ACC112 (cell line): ENCODE measurements at regions not wholly inside any gene's neighbourhood (a gene's known extent, or its start where the extent isn't known, plus 50 kb on each side); places are given as distances from the start of the nearest gene placed in this dataset.
"Not testable (repeated sequence)": the region's sequence is repeated elsewhere in the genome, so short reads cannot be mapped to it uniquely, and the experiment has no call there.

Experiments
- H2AFZ ChIP-seq: fragments of 200-600 bp; sonication (generic); one replicate; pipeline ENCODE4 v1.6.0; 2017; ENCODE audit warnings: antibody characterized with exemption, low read length; ENCODE audit not compliant: unreplicated experiment
- H3K27ac ChIP-seq: fragments of 200-600 bp; sonication (generic); 2 replicates; pipeline ENCODE4 v1.5.1; 2014; ENCODE audit warnings: low read depth, mild to moderate bottlenecking, antibody characterized with exemption, low read length, moderate library complexity
- H3K27me3 ChIP-seq: fragments of 200-600 bp; sonication (generic); 2 replicates; pipeline ENCODE4 v1.6.1; 2014; ENCODE audit warnings: mild to moderate bottlenecking, antibody characterized with exemption, low read length, moderate library complexity, mixed read lengths; ENCODE audit not compliant: insufficient read depth
- H3K36me3 ChIP-seq: fragments of 200-600 bp; sonication (generic); 2 replicates; pipeline ENCODE4 v1.6.1; 2016; ENCODE audit warnings: mild to moderate bottlenecking, antibody characterized with exemption, low read length, moderate library complexity, mixed read lengths; ENCODE audit not compliant: insufficient read depth
- H3K4me1 ChIP-seq: fragments of 200-600 bp; sonication (generic); one replicate; pipeline ENCODE4 v1.6.1; 2016; ENCODE audit warnings: low read length, mixed read lengths; ENCODE audit not compliant: insufficient read depth, unreplicated experiment, control insufficient read depth
- H3K4me3 ChIP-seq: fragments of 200-600 bp; sonication (generic); 2 replicates; pipeline ENCODE4 v1.5.1; 2014; ENCODE audit warnings: mild to moderate bottlenecking, low read depth, low read length
- H3K79me2 ChIP-seq: fragments of 200-600 bp; sonication (generic); one replicate; pipeline ENCODE4 v1.6.0; 2016; ENCODE audit warnings: low read length; ENCODE audit not compliant: control insufficient read depth, unreplicated experiment, insufficient read depth

DNA sequence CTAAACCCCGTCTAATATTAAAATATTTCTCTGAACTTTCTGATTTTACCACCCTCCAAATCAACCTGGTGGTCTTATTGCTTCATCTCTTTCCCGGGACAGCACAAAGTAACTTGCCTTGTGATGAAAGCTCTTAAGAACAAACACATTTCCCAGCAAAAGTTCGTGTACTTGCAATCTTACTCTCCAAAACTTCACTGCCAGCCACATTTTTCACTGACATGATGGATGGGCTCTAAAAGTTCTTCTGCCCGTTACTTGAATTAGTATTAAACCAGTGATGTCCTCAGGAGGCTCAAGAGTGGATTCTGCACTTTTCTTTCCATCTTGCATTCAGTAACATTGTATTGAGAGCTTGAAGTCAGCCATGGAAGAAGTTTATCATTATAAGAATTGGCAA, 731.6 kb upstream of the GJE1 start:
- Histone ChIP-seq H2AFZ (peak overlapping the region; percentile 93), H3K4me1 (peaks cover 9% of the 10 kb centered on the region), H3K4me3 (no peak overlapping the region), H3K36me3 (no peaks in the 10 kb centered on the region), H3K27me3 (no peaks in the 10 kb centered on the region), H3K27ac (peak overlapping the region; percentile 29; the same call in 1 of the 2 replicates), H3K79me2 (no peaks in the 10 kb centered on the region)

DNA sequence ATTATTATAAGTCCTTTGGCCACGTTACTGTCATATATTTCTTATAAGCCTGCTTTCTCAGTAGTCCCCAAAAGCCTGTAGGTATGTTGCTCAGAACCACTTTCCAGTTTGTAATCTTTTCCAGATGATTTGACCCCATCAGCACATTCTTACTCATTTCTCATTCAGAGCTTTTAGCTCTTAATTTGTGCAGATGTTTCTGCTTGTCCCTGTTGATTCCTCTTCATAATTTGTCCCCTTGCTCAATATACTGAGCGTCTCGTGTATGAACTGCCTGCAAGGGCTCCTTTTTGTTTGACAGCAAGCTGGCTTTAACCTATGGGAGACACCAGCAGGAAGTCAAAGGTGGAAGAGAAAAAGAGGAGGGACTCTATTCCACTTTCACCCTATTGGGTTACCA, 733.8 kb upstream of the GJE1 start:
- Histone ChIP-seq H2AFZ (no peak overlapping the region), H3K36me3 (no peaks in the 10 kb centered on the region)

DNA sequence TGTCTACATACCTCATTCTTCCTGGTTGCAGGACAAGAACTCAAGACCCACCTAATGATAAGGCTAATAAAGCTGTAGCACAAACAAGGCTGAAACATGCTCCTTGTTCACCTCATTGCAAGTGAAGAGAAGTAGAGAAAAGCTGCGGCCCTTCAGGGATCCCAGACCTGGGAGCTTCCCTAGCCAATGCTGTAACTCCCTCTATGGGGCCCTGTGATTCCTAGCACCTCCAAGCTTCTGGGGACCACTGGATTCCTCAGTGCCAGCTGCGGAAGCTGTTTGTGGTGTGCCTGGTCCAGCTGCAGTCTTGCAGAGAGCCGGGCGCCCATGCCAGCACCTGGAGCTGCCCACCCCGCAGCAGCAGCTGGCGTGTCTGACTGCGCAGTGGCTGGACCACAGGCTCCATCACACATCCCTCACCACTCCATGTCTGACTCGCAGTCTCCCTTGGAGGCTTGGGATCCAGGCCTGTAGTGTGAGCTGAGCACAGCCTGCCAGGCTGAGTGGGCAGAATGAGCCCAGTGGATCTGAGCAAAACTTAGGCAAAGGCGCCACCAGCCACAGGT, 737.2 kb upstream of the GJE1 start:
- Histone ChIP-seq H3K4me3 (no peak overlapping the region), H2AFZ (no peak overlapping the region), H3K36me3 (no peaks in the 10 kb centered on the region), H3K4me1 (no peaks in the 10 kb centered on the region), H3K79me2 (no peaks in the 10 kb centered on the region), H3K27me3 (no peaks in the 10 kb centered on the region), H3K27ac (no peak overlapping the region)

More for the DNA sequence above, 733.8 kb upstream of the GJE1 start:
- no peaks in the 10 kb centered on the region for H3K79me2 ChIP-seq
- no peak overlapping the region for H3K27ac ChIP-seq
- peaks cover 6% of the 10 kb centered on the region for H3K4me1 ChIP-seq
- H3K4me3 ChIP-seq = no peak overlapping the region
- no peaks in the 10 kb centered on the region for H3K27me3 ChIP-seq

DNA sequence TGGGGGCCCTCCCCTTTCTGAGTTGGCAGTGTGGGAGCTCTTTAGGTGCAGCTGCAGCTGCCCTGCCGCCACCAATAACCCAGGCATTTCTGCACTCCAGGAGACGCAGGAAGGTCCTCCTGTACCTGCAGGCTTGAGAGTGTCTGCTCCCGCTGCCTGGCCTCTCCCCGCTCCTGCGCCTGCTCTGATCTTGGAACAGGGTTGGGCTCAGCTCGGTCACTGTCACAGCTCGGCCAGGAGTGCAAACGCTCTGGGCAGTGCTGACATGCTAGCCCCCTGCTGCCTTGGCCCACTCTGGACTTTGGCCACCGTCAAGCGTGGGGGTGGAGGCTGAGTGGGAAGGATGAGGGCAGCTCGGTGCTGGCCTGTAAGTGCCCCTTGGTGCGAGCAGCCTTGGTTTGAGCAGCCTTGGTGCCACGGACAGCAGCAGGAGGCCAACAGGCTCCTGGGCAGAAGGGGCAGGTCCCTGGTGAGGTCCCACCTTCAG, 738.1 kb upstream of the GJE1 start:
- Histone ChIP-seq H3K27me3 (no peaks in the 10 kb centered on the region), H2AFZ (no peak overlapping the region), H3K4me3 (no peak overlapping the region), H3K79me2 (no peaks in the 10 kb centered on the region), H3K27ac (no peak overlapping the region), H3K36me3 (no peaks in the 10 kb centered on the region), H3K4me1 (no peaks in the 10 kb centered on the region)

DNA sequence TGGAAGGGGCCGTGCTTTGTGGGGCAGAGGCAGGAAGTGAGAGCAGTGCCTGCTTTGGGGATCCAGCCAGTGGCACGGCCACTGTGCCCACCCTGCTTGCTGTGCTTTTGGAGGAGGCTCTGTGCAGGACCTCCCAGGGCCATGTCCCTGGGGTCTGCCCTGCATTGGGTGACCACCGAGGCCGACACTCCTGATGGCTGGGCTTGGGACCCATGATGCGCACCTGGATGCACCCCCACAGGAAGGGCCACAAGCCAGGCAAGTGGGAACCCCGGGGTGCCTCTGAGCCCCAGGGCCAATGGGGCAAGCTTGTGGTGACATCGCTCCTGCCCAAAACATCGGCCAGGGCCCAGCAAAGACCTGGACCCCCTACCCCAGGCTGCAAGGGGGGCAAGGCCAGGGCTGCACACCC, 738.6 kb upstream of the GJE1 start:
- H2AFZ ChIP-seq = no peak overlapping the region
- no peak overlapping the region for H3K27ac ChIP-seq
- no peaks in the 10 kb centered on the region for H3K4me1 ChIP-seq
- no peaks in the 10 kb centered on the region for H3K36me3 ChIP-seq
- no peaks in the 10 kb centered on the region for H3K27me3 ChIP-seq
- no peaks in the 10 kb centered on the region for H3K79me2 ChIP-seq
- no peak overlapping the region for H3K4me3 ChIP-seq

DNA sequence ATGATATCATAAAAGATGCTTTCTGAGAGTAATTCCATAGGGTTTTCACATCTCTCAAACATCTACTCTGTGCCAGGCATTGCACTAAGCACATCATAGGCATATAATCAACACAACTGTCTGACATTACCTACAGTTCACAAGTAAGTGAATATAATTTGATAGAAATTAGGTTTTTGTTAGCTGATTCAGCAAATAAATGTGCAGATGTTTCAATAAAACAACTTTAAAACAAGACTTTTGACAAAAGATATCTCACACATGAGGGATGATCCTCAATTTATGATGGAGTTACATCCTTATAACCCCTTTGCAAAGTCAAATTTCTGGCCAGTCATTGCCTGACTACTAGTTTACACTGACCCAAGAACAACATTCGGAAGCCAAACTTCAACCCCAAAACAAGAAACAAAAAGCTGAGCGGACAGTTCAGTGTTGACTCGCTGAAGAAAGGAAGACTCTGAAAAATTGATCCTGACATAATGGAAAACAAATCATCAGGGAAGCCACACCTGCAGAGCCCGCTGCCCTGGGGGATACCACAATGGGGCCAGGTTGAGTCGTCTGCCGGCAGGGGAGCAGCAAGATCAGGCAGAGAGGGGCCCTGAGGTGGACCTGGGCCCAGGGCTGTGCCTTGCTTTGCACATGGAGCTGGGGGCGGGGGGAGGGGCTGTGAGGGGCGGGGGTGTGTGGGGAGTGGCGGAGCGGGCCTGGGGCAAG, 739.2 kb upstream of the GJE1 start:
- no peaks in the 10 kb centered on the region for H3K36me3 ChIP-seq
- H3K27me3 ChIP-seq = no peaks in the 10 kb centered on the region
- no peaks in the 10 kb centered on the region for H3K4me1 ChIP-seq
- H3K27ac ChIP-seq = no peak overlapping the region
- no peak overlapping the region for H3K4me3 ChIP-seq
- no peaks in the 10 kb centered on the region for H3K79me2 ChIP-seq
- no peak overlapping the region for H2AFZ ChIP-seq

GRCh38 chr6:141391135-141391534, 741.6 kb upstream of the GJE1 start:
- H3K27ac ChIP-seq, H3K4me3 ChIP-seq, H3K79me2 ChIP-seq, H3K4me1 ChIP-seq, H3K36me3 ChIP-seq, H2AFZ ChIP-seq, H3K27me3 ChIP-seq: not testable (repeated sequence)

GRCh38 chr6:141388666-141389065, 744.1 kb upstream of the GJE1 start:
- H2AFZ ChIP-seq = no peak overlapping the region
- H3K27ac ChIP-seq = no peak overlapping the region
- no peaks in the 10 kb centered on the region for H3K79me2 ChIP-seq
- no peaks in the 10 kb centered on the region for H3K27me3 ChIP-seq
- H3K4me3 ChIP-seq = no peak overlapping the region
- H3K4me1 ChIP-seq = no peaks in the 10 kb centered on the region
- no peaks in the 10 kb centered on the region for H3K36me3 ChIP-seq

- Histone ChIP-seq H3K36me3 (no peaks in the 10 kb centered on the region), H3K79me2 (no peaks in the 10 kb centered on the region), H3K27me3 (no peaks in the 10 kb centered on the region), H3K27ac (no peak overlapping the region), H2AFZ (no peak overlapping the region), H3K4me3 (no peak overlapping the region), H3K4me1 (no peaks in the 10 kb centered on the region)
These were observed 762.3 kb upstream of the GJE1 start for GRCh38 chr6:141370438-141370837.

DNA sequence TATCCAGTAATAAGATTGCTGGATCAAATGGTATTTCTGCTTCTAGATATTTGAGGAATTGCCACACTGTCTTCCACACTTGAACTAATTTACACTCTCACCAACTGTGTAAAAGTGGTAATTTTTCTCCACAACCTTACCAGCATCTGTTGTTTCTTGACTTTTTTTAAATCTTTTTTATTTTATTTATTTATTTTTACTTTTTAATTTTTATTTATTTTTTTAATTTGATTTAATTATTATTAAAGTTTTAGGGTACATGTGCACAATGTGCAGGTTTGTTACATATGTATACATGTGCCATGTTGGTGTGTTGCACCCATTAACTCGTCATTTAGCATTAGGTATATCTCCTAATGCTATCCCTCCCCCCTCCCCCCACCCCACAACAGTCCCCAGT, 765.9 kb upstream of the GJE1 start:
- H3K79me2 ChIP-seq, H3K4me3 ChIP-seq, H3K36me3 ChIP-seq, H3K27ac ChIP-seq, H3K27me3 ChIP-seq, H3K4me1 ChIP-seq, H2AFZ ChIP-seq: not testable (repeated sequence)

- Histone ChIP-seq H3K36me3 (no peaks in the 10 kb centered on the region), H3K4me1 (no peaks in the 10 kb centered on the region), H3K4me3 (no peak overlapping the region), H2AFZ (no peak overlapping the region), H3K27ac (no peak overlapping the region), H3K27me3 (no peaks in the 10 kb centered on the region), H3K79me2 (no peaks in the 10 kb centered on the region)
These were observed 768.0 kb upstream of the GJE1 start for GRCh38 chr6:141364694-141365093.
